ENCODE measurements at regions not wholly inside any gene's neighbourhood (a gene's known extent, or its start where the extent isn't known, plus 50 kb on each side); places are given as distances from the start of the nearest gene placed in this dataset.
"Not testable (repeated sequence)": the region's sequence is repeated elsewhere in the genome, so short reads cannot be mapped to it uniquely, and the experiment has no call there.

GRCh38 chr6:110549277-110549676 lies 72.9 kb upstream of the SLC22A16 start:
- DNase-seq (ENCODE audit: insufficient read length, low spot score): no peak
- no peak for TF ChIP-seq PAX5 (IDR thresholded peaks at IDR 0.05; ENCODE audit: insufficient read depth, low read length, severe bottlenecking)
- no peak for TF ChIP-seq POU2F2 (IDR thresholded peaks at IDR 0.05; ENCODE audit: low read depth, low read length)
- TF ChIP-seq TAF1 (IDR thresholded peaks at IDR 0.05; ENCODE audit: low read depth, low read length): no peak
- no peak for TF ChIP-seq POLR2A (IDR thresholded peaks at IDR 0.05; ENCODE audit: low read depth, low read length)
- no peak for TF ChIP-seq SPI1 (IDR thresholded peaks at IDR 0.05; ENCODE audit: low read depth, low read length)
- TF ChIP-seq POLR2AphosphoS5 (IDR thresholded peaks at IDR 0.05; ENCODE audit: low read depth, low read length): no peak
- no peak for FAIRE-seq

GRCh38 chr6:110548110-110548847 lies 71.9 kb upstream of the SLC22A16 start:
- no peak for DNase-seq (ENCODE audit: insufficient read length, low spot score)
- no peak for FAIRE-seq
- TF ChIP-seq TAF1 (IDR thresholded peaks at IDR 0.05; ENCODE audit: low read depth, low read length) (no peak), POU2F2 (IDR thresholded peaks at IDR 0.05; ENCODE audit: low read depth, low read length) (no peak), SPI1 (IDR thresholded peaks at IDR 0.05; ENCODE audit: low read depth, low read length) (no peak), POLR2A (IDR thresholded peaks at IDR 0.05; ENCODE audit: low read depth, low read length) (no peak), PAX5 (IDR thresholded peaks at IDR 0.05; ENCODE audit: insufficient read depth, low read length, severe bottlenecking) (no peak), POLR2AphosphoS5 (IDR thresholded peaks at IDR 0.05; ENCODE audit: low read depth, low read length) (no peak)

GRCh38 chr6:110547266-110547964 lies 71.0 kb upstream of the SLC22A16 start:
- no peak for FAIRE-seq
- no peak for DNase-seq (ENCODE audit: insufficient read length, low spot score)
- TF ChIP-seq PAX5 (IDR thresholded peaks at IDR 0.05; ENCODE audit: insufficient read depth, low read length, severe bottlenecking) (no peak), SPI1 (IDR thresholded peaks at IDR 0.05; ENCODE audit: low read depth, low read length) (no peak), POLR2AphosphoS5 (IDR thresholded peaks at IDR 0.05; ENCODE audit: low read depth, low read length) (no peak), POLR2A (IDR thresholded peaks at IDR 0.05; ENCODE audit: low read depth, low read length) (no peak), TAF1 (IDR thresholded peaks at IDR 0.05; ENCODE audit: low read depth, low read length) (no peak), POU2F2 (IDR thresholded peaks at IDR 0.05; ENCODE audit: low read depth, low read length) (no peak)

- DNase-seq (ENCODE audit: insufficient read length, low spot score) (no peak), FAIRE-seq (no peak)
- TF ChIP-seq POLR2A (IDR thresholded peaks at IDR 0.05; ENCODE audit: low read depth, low read length): no peak
Measured at GRCh38 chr6:110545081-110545872, 68.9 kb upstream of the SLC22A16 start.

GRCh38 chr6:110544472-110544871 lies 68.1 kb upstream of the SLC22A16 start:
- FAIRE-seq (no peak), DNase-seq (ENCODE audit: insufficient read length, low spot score) (no peak)
- TF ChIP-seq PAX5 (IDR thresholded peaks at IDR 0.05; ENCODE audit: insufficient read depth, low read length, severe bottlenecking) (no peak), POLR2AphosphoS5 (IDR thresholded peaks at IDR 0.05; ENCODE audit: low read depth, low read length) (no peak)

- DNase-seq (ENCODE audit: insufficient read length, low spot score): no peak
- FAIRE-seq: no peak
- TF ChIP-seq POU2F2 (IDR thresholded peaks at IDR 0.05; ENCODE audit: low read depth, low read length) (no peak), POLR2AphosphoS5 (IDR thresholded peaks at IDR 0.05; ENCODE audit: low read depth, low read length) (no peak), TAF1 (IDR thresholded peaks at IDR 0.05; ENCODE audit: low read depth, low read length) (no peak), PAX5 (IDR thresholded peaks at IDR 0.05; ENCODE audit: insufficient read depth, low read length, severe bottlenecking) (no peak), SPI1 (IDR thresholded peaks at IDR 0.05; ENCODE audit: low read depth, low read length) (no peak), POLR2A (IDR thresholded peaks at IDR 0.05; ENCODE audit: low read depth, low read length) (no peak)
Measured at GRCh38 chr6:110543106-110543505, 66.7 kb upstream of the SLC22A16 start.

GRCh38 chr6:110542311-110543024 lies 66.1 kb upstream of the SLC22A16 start:
- no peak for TF ChIP-seq PAX5 (IDR thresholded peaks at IDR 0.05; ENCODE audit: insufficient read depth, low read length, severe bottlenecking)
- no peak for TF ChIP-seq POU2F2 (IDR thresholded peaks at IDR 0.05; ENCODE audit: low read depth, low read length)
- TF ChIP-seq POLR2AphosphoS5 (IDR thresholded peaks at IDR 0.05; ENCODE audit: low read depth, low read length): no peak
- no peak for TF ChIP-seq SPI1 (IDR thresholded peaks at IDR 0.05; ENCODE audit: low read depth, low read length)
- no peak for TF ChIP-seq POLR2A (IDR thresholded peaks at IDR 0.05; ENCODE audit: low read depth, low read length)
- no peak for TF ChIP-seq TAF1 (IDR thresholded peaks at IDR 0.05; ENCODE audit: low read depth, low read length)
- FAIRE-seq: no peak
- no peak for DNase-seq (ENCODE audit: insufficient read length, low spot score)

GRCh38 chr6:110541701-110542309 lies 65.4 kb upstream of the SLC22A16 start:
- no peak for TF ChIP-seq TAF1 (IDR thresholded peaks at IDR 0.05; ENCODE audit: low read depth, low read length)
- TF ChIP-seq PAX5 (IDR thresholded peaks at IDR 0.05; ENCODE audit: insufficient read depth, low read length, severe bottlenecking): no peak
- no peak for TF ChIP-seq POLR2AphosphoS5 (IDR thresholded peaks at IDR 0.05; ENCODE audit: low read depth, low read length)
- no peak for TF ChIP-seq POU2F2 (IDR thresholded peaks at IDR 0.05; ENCODE audit: low read depth, low read length)
- no peak for TF ChIP-seq POLR2A (IDR thresholded peaks at IDR 0.05; ENCODE audit: low read depth, low read length)
- no peak for TF ChIP-seq SPI1 (IDR thresholded peaks at IDR 0.05; ENCODE audit: low read depth, low read length)
- DNase-seq (ENCODE audit: insufficient read length, low spot score): no peak
- no peak for FAIRE-seq

GRCh38 chr6:110539277-110540019 lies 63.0 kb upstream of the SLC22A16 start:
- not testable (repeated sequence) for DNase-seq (ENCODE audit: insufficient read length, low spot score); FAIRE-seq

Measured in GM12891 (cell line).